ENCODE measurements at regions not wholly inside any gene's neighbourhood (a gene's known extent, or its start where the extent isn't known, plus 50 kb on each side); places are given as distances from the start of the nearest gene placed in this dataset.

- TF ChIP-seq USF2 (IDR thresholded peaks at IDR 0.05; ENCODE audit: borderline replicate concordance, low read depth, low read length): no peak
- TF ChIP-seq RXRA (IDR thresholded peaks at IDR 0.05; ENCODE audit: borderline replicate concordance, low read depth): no peak
- no peak for TF ChIP-seq TAF1 (IDR thresholded peaks at IDR 0.05; ENCODE audit: borderline replicate concordance, low read depth, low read length)
- TF ChIP-seq ZBTB33 (IDR thresholded peaks at IDR 0.05; ENCODE audit: borderline replicate concordance, low read depth): no peak
Measured at GRCh38 chr2:209094221-209094620, 329.6 kb upstream of the MAP2 start (continued).

- no peaks in the 10 kb centered on the region for H3F3A ChIP-seq (replicated peaks; ENCODE audit: insufficient read depth)
- H3K9me3 ChIP-seq: no peaks in the 10 kb centered on the region
- H3K27ac ChIP-seq (ENCODE audit: low read depth in 2 of 2, low read length in 1 of 2): no peak overlapping the region
- H3K27me3 ChIP-seq (ENCODE audit: insufficient read depth): no peaks in the 10 kb centered on the region
- ChIA-PET POLR2A (no interaction called here), CTCF (no interaction called here)
- H3K4me3 ChIP-seq (ENCODE audit: low read depth in 2 of 2, low read length in 1 of 2): no peak overlapping the region
- H3K9me2 ChIP-seq: no peaks in the 10 kb centered on the region
- WGBS (ENCODE audit: low lambda C conversion rate): 4% methylated on average over 2 of the region's 2 CpGs
- no peak for TF ChIP-seq USF2 (IDR thresholded peaks at IDR 0.05; ENCODE audit: borderline replicate concordance, low read depth, low read length)
- TF ChIP-seq EZH2phosphoT487 (IDR thresholded peaks at IDR 0.05; ENCODE audit: borderline replicate concordance, low read depth): no peak
- no peak for TF ChIP-seq GATA2 (CRISPR knock-in tag; IDR thresholded peaks at IDR 0.05)
- no peak for TF ChIP-seq NFIC (IDR thresholded peaks at IDR 0.05; ENCODE audit: borderline replicate concordance)
- no peak for TF ChIP-seq RCOR1 (IDR thresholded peaks at IDR 0.05; ENCODE audit: low read length)
- no peak for TF ChIP-seq RXRA (IDR thresholded peaks at IDR 0.05; ENCODE audit: borderline replicate concordance, low read depth)
- TF ChIP-seq ZBTB33 (IDR thresholded peaks at IDR 0.05; ENCODE audit: borderline replicate concordance, low read depth): no peak
- no peak for TF ChIP-seq TCF12 (IDR thresholded peaks at IDR 0.05)
- no peak for TF ChIP-seq SMC3 (IDR thresholded peaks at IDR 0.05; ENCODE audit: low read depth, low read length)
- TF ChIP-seq YY1 (IDR thresholded peaks at IDR 0.05; ENCODE audit: low read depth): no peak
- no peak for TF ChIP-seq SIN3A (IDR thresholded peaks at IDR 0.05; ENCODE audit: borderline replicate concordance, low read depth, low read length)
- TF ChIP-seq USF1 (IDR thresholded peaks at IDR 0.05; ENCODE audit: borderline replicate concordance, low read depth): no peak
- H3K9ac ChIP-seq: no peak overlapping the region
- no peaks in the 10 kb centered on the region for H3K79me2 ChIP-seq (ENCODE audit: insufficient read depth)
- H3K4me1 ChIP-seq (ENCODE audit: control insufficient read depth in 1 of 2, insufficient read depth in 2 of 2, low read depth in 1 of 2, low read length in 1 of 2): no peaks in the 10 kb centered on the region
- DNase-seq: no peak
- no peaks in the 10 kb centered on the region for H3K36me3 ChIP-seq (replicated peaks in 1 of 2; ENCODE audit: control insufficient read depth in 1 of 2, insufficient read depth in 2 of 2, low read length in 1 of 2)
- H4K20me1 ChIP-seq (ENCODE audit: insufficient read depth): no peaks in the 10 kb centered on the region
- H2AFZ ChIP-seq (ENCODE audit: low read depth): no peak overlapping the region
- no peak overlapping the region for H3K4me2 ChIP-seq
Measured at GRCh38 chr2:209095432-209095831, 328.4 kb upstream of the MAP2 start.

All from SK-N-SH (cell line).